ENCODE measurements at regions not wholly inside any gene's neighbourhood (a gene's known extent, or its start where the extent isn't known, plus 50 kb on each side); places are given as distances from the start of the nearest gene placed in this dataset.

- peaks cover 26 to 52% (median 52%) of the 10 kb centered on the region in 3 donors for H3K4me1 Mint-ChIP-seq
- DNase-seq, result peak in 2 of 5 donors; percentile 21 to 28
- H3K4me3 ChIP-seq (ENCODE audit: low read length), result peak overlapping the region; percentile 4
- no peaks in the 10 kb centered on the region for H3K36me3 Mint-ChIP-seq
- H3K9me3 ChIP-seq (ENCODE audit: low read length), result no peaks in the 10 kb centered on the region
- POLR2A ChIA-PET, result interaction anchor here (0.6 to 1.8 kb wide), 11 partner anchors 9 to 1410 kb away, joined by 3 to 10 read pairs (median 3); partner anchors contain the start of genes GAS5, PRRC2C and ZBTB37
- H3K27me3 Mint-ChIP-seq, result no peaks in the 10 kb centered on the region
- no peaks in the 10 kb centered on the region for H3K9me3 Mint-ChIP-seq
- no peaks in the 10 kb centered on the region for H3K27me3 ChIP-seq (ENCODE audit: insufficient read depth, low read length, poor library complexity, severe bottlenecking)
- CTCF ChIA-PET, result interaction anchor here (0.9 kb wide), 2 partner anchors 54 to 116 kb away, joined by 3 read pairs; no protein-coding TSS in a partner anchor
- peak overlapping the region; percentile 57 to 86 (median 76) for H3K4me3 Mint-ChIP-seq
- no peak overlapping the region for H3K27ac ChIP-seq (ENCODE audit: low read depth, low read length)
- H3K27ac Mint-ChIP-seq, result peak overlapping the region; percentile 52 to 97 (median 85)
- H3K4me1 ChIP-seq (ENCODE audit: insufficient read depth, low read length), result peaks cover 18% of the 10 kb centered on the region
- no peaks in the 10 kb centered on the region for H3K36me3 ChIP-seq (ENCODE audit: insufficient read depth, low read length)
These were observed 155.7 kb downstream of the TNFSF18 start for GRCh38 chr1:172895050-172895460.

GRCh38 chr1:172895761-172896160, 155.0 kb downstream of the TNFSF18 start:
- Mint-ChIP-seq H3K27ac (peak overlapping the region; percentile 52 to 97 (median 85)), H3K9me3 (no peaks in the 10 kb centered on the region), H3K27me3 (no peaks in the 10 kb centered on the region), H3K4me3 (peak overlapping the region in 5 of 7 donors; percentile 11 to 86 (median 78)), H3K36me3 (peaks cover 0 to under 1% (median 0%) of the 10 kb centered on the region in 3 donors), H3K4me1 (peaks cover 33 to 59% (median 59%) of the 10 kb centered on the region in 3 donors)
- H3K4me1 ChIP-seq (ENCODE audit: insufficient read depth, low read length), result peaks cover 24% of the 10 kb centered on the region
- no peak for DNase-seq
- no peak overlapping the region for H3K27ac ChIP-seq (ENCODE audit: low read depth, low read length)
- POLR2A ChIA-PET, result interaction anchor here (0.6 to 1.8 kb wide), 8 partner anchors 9 to 1410 kb away, joined by 3 to 10 read pairs (median 3); partner anchors contain the start of genes GAS5, PRRC2C and ZBTB37
- CTCF ChIA-PET, result interaction anchor here (0.9 kb wide), 2 partner anchors 10 to 117 kb away, joined by 3 read pairs; no protein-coding TSS in a partner anchor
- H3K36me3 ChIP-seq (ENCODE audit: insufficient read depth, low read length), result no peaks in the 10 kb centered on the region
- no peaks in the 10 kb centered on the region for H3K9me3 ChIP-seq (ENCODE audit: low read length)
- H3K4me3 ChIP-seq (ENCODE audit: low read length), result no peak overlapping the region
- H3K27me3 ChIP-seq (ENCODE audit: insufficient read depth, low read length, poor library complexity, severe bottlenecking), result no peaks in the 10 kb centered on the region

- H3K4me1 Mint-ChIP-seq, result peaks cover 38 to 63% (median 62%) of the 10 kb centered on the region in 3 donors
- peaks cover 0 to 6% (median 0%) of the 10 kb centered on the region in 3 donors for H3K36me3 Mint-ChIP-seq
These were observed 153.0 kb downstream of the TNFSF18 start for GRCh38 chr1:172897738-172898137.

GRCh38 chr1:172898866-172899265, 151.9 kb downstream of the TNFSF18 start:
- Histone ChIP-seq H3K27me3 (ENCODE audit: insufficient read depth, low read length, poor library complexity, severe bottlenecking) (no peaks in the 10 kb centered on the region), H3K27ac (ENCODE audit: low read depth, low read length) (no peak overlapping the region), H3K4me3 (ENCODE audit: low read length) (no peak overlapping the region), H3K4me1 (ENCODE audit: insufficient read depth, low read length) (peaks cover 24% of the 10 kb centered on the region), H3K9me3 (ENCODE audit: low read length) (no peaks in the 10 kb centered on the region), H3K36me3 (ENCODE audit: insufficient read depth, low read length) (no peaks in the 10 kb centered on the region)
- ChIA-PET POLR2A (no interaction called here), CTCF (no interaction called here)
- Mint-ChIP-seq H3K4me3 (no peak overlapping the region), H3K27me3 (no peaks in the 10 kb centered on the region), H3K9me3 (no peaks in the 10 kb centered on the region), H3K27ac (no peak overlapping the region), H3K4me1 (peaks cover 33 to 53% (median 53%) of the 10 kb centered on the region in 3 donors), H3K36me3 (peaks cover 0 to 6% (median 0%) of the 10 kb centered on the region in 3 donors)
- DNase-seq, result no peak

More at GRCh38 chr1:172897738-172898137, 153.0 kb downstream of the TNFSF18 start:
- Histone ChIP-seq H3K36me3 (ENCODE audit: insufficient read depth, low read length) (no peaks in the 10 kb centered on the region), H3K4me1 (ENCODE audit: insufficient read depth, low read length) (peaks cover 24% of the 10 kb centered on the region), H3K27ac (ENCODE audit: low read depth, low read length) (no peak overlapping the region), H3K9me3 (ENCODE audit: low read length) (no peaks in the 10 kb centered on the region), H3K4me3 (ENCODE audit: low read length) (no peak overlapping the region), H3K27me3 (ENCODE audit: insufficient read depth, low read length, poor library complexity, severe bottlenecking) (no peaks in the 10 kb centered on the region)
- H3K9me3 Mint-ChIP-seq, result no peaks in the 10 kb centered on the region
- no peak for DNase-seq
- H3K4me3 Mint-ChIP-seq, result no peak overlapping the region
- ChIA-PET POLR2A (no interaction called here), CTCF (no interaction called here)
- peak overlapping the region in 1 of 8 donors; percentile 30 for H3K27ac Mint-ChIP-seq
- H3K27me3 Mint-ChIP-seq, result no peaks in the 10 kb centered on the region

GRCh38 chr1:172900376-172900997, 150.3 kb downstream of the TNFSF18 start:
- DNase-seq, result no peak
- no peak overlapping the region for H3K27ac ChIP-seq (ENCODE audit: low read depth, low read length)
- POLR2A ChIA-PET, result no interaction called here
- Mint-ChIP-seq H3K27ac (peak overlapping the region in 2 of 8 donors; percentile 32 to 51), H3K9me3 (no peaks in the 10 kb centered on the region), H3K4me1 (peaks cover 20 to 39% (median 38%) of the 10 kb centered on the region in 3 donors), H3K36me3 (peaks cover 0 to 6% (median 0%) of the 10 kb centered on the region in 3 donors), H3K4me3 (peak overlapping the region in 1 of 7 donors; percentile 4), H3K27me3 (no peaks in the 10 kb centered on the region)
- H3K27me3 ChIP-seq (ENCODE audit: insufficient read depth, low read length, poor library complexity, severe bottlenecking), result no peaks in the 10 kb centered on the region
- H3K4me3 ChIP-seq (ENCODE audit: low read length), result no peak overlapping the region
- CTCF ChIA-PET, result no interaction called here
- H3K36me3 ChIP-seq (ENCODE audit: insufficient read depth, low read length), result no peaks in the 10 kb centered on the region
- H3K4me1 ChIP-seq (ENCODE audit: insufficient read depth, low read length), result peaks cover 14% of the 10 kb centered on the region
- no peaks in the 10 kb centered on the region for H3K9me3 ChIP-seq (ENCODE audit: low read length)

- no peak overlapping the region for H3K27ac Mint-ChIP-seq
- H3K9me3 Mint-ChIP-seq, result no peaks in the 10 kb centered on the region
- peaks cover 23% of the 10 kb centered on the region for H3K4me1 ChIP-seq (ENCODE audit: insufficient read depth, low read length)
- no peak for DNase-seq
- H3K36me3 ChIP-seq (ENCODE audit: insufficient read depth, low read length), result no peaks in the 10 kb centered on the region
- H3K27me3 ChIP-seq (ENCODE audit: insufficient read depth, low read length, poor library complexity, severe bottlenecking), result no peaks in the 10 kb centered on the region
- H3K4me3 ChIP-seq (ENCODE audit: low read length), result no peak overlapping the region
- POLR2A ChIA-PET, result no interaction called here
- no peak overlapping the region for H3K4me3 Mint-ChIP-seq
- H3K9me3 ChIP-seq (ENCODE audit: low read length), result no peaks in the 10 kb centered on the region
- peaks cover 24 to 47% (median 45%) of the 10 kb centered on the region in 3 donors for H3K4me1 Mint-ChIP-seq
- H3K27ac ChIP-seq (ENCODE audit: low read depth, low read length), result no peak overlapping the region
- H3K27me3 Mint-ChIP-seq, result no peaks in the 10 kb centered on the region
- CTCF ChIA-PET, result no interaction called here
- H3K36me3 Mint-ChIP-seq, result peaks cover 0 to 6% (median 0%) of the 10 kb centered on the region in 3 donors
These were observed 148.5 kb downstream of the TNFSF18 start for GRCh38 chr1:172902200-172902599.

- no peak for DNase-seq
- no peak overlapping the region for H3K4me3 ChIP-seq (ENCODE audit: low read length)
- Mint-ChIP-seq H3K4me1 (peaks cover 27 to 50% (median 48%) of the 10 kb centered on the region in 3 donors), H3K27ac (no peak overlapping the region), H3K27me3 (no peaks in the 10 kb centered on the region), H3K9me3 (peaks cover 0 to 2% (median 0%) of the 10 kb centered on the region in 5 donors), H3K4me3 (no peak overlapping the region), H3K36me3 (peaks cover 0 to 6% (median 0%) of the 10 kb centered on the region in 3 donors)
- no peaks in the 10 kb centered on the region for H3K9me3 ChIP-seq (ENCODE audit: low read length)
- H3K27me3 ChIP-seq (ENCODE audit: insufficient read depth, low read length, poor library complexity, severe bottlenecking), result no peaks in the 10 kb centered on the region
- no peak overlapping the region for H3K27ac ChIP-seq (ENCODE audit: low read depth, low read length)
- CTCF ChIA-PET, result no interaction called here
- POLR2A ChIA-PET, result no interaction called here
- H3K4me1 ChIP-seq (ENCODE audit: insufficient read depth, low read length), result peaks cover 25% of the 10 kb centered on the region
- H3K36me3 ChIP-seq (ENCODE audit: insufficient read depth, low read length), result no peaks in the 10 kb centered on the region
These were observed 147.8 kb downstream of the TNFSF18 start for GRCh38 chr1:172902861-172903381.

- no peaks in the 10 kb centered on the region for H3K27me3 ChIP-seq (ENCODE audit: insufficient read depth, low read length, poor library complexity, severe bottlenecking)
- Mint-ChIP-seq H3K27me3 (no peaks in the 10 kb centered on the region), H3K4me1 (peaks cover 27 to 50% (median 48%) of the 10 kb centered on the region in 3 donors), H3K4me3 (no peak overlapping the region), H3K36me3 (peaks cover 0 to 6% (median 0%) of the 10 kb centered on the region in 3 donors), H3K9me3 (peaks cover 0 to 2% (median 0%) of the 10 kb centered on the region in 5 donors), H3K27ac (no peak overlapping the region)
- no peaks in the 10 kb centered on the region for H3K9me3 ChIP-seq (ENCODE audit: low read length)
- no peak for DNase-seq
- H3K36me3 ChIP-seq (ENCODE audit: insufficient read depth, low read length), result no peaks in the 10 kb centered on the region
- peaks cover 25% of the 10 kb centered on the region for H3K4me1 ChIP-seq (ENCODE audit: insufficient read depth, low read length)
- no peak overlapping the region for H3K27ac ChIP-seq (ENCODE audit: low read depth, low read length)
- ChIA-PET POLR2A (no interaction called here), CTCF (no interaction called here)
- H3K4me3 ChIP-seq (ENCODE audit: low read length), result no peak overlapping the region
These were observed 147.0 kb downstream of the TNFSF18 start for GRCh38 chr1:172903581-172904220.

All from CD8-positive, alpha-beta memory T cell (primary cell).